Rectal smooth muscle tissue (tissue), 1 donor: ENCODE measurements at regions not wholly inside any gene's neighbourhood (a gene's known extent, or its start where the extent isn't known, plus 50 kb on each side); places are given as distances from the start of the nearest gene placed in this dataset.
"Not testable (repeated sequence)": the region's sequence is repeated elsewhere in the genome, so short reads cannot be mapped to it uniquely, and the experiment has no call there.

Experiments
- H3K27ac ChIP-seq: one replicate; pipeline ENCODE4 v1.7.0; 2013; ENCODE audit warnings: low read depth, low read length, inconsistent platforms
- H3K27me3 ChIP-seq: one replicate; pipeline ENCODE4 v1.7.0; 2013; ENCODE audit warnings: low read length; ENCODE audit not compliant: control insufficient read depth, insufficient read depth
- H3K36me3 ChIP-seq: one replicate; pipeline ENCODE4 v1.7.0; 2013; ENCODE audit warnings: low read length; ENCODE audit not compliant: control insufficient read depth, insufficient read depth
- H3K4me1 ChIP-seq: one replicate; pipeline ENCODE4 v1.7.0; 2013; ENCODE audit warnings: low read length; ENCODE audit not compliant: control insufficient read depth, insufficient read depth
- H3K4me3 ChIP-seq: one replicate; pipeline ENCODE4 v1.7.0; 2013; ENCODE audit warnings: low read length
- H3K9ac ChIP-seq: one replicate; pipeline ENCODE4 v1.7.0; 2013; ENCODE audit warnings: low read length

DNA sequence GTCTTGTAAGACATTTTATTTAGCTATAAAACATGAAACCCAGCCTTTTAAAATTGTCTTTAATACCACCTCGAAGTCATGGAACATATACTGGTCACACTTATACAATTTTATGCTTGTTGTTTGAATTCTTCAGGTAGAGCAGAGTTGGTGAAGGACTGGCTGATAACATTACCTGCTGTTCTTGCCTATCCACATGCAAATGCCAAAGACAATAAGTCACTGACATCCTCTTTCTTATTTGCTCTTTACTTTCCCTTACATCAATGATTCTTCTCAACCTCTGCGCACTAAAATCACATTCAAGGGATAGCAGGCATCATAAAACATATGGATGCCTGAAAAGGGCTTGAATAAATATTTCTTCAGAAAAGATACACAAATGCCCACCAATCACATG lies 392.5 kb upstream of the ATP11B start:
- Histone ChIP-seq H3K9ac (no peak overlapping the region), H3K4me3 (no peak overlapping the region), H3K27ac (no peak overlapping the region), H3K4me1 (no peaks in the 10 kb centered on the region), H3K36me3 (no peaks in the 10 kb centered on the region), H3K27me3 (no peaks in the 10 kb centered on the region)

DNA sequence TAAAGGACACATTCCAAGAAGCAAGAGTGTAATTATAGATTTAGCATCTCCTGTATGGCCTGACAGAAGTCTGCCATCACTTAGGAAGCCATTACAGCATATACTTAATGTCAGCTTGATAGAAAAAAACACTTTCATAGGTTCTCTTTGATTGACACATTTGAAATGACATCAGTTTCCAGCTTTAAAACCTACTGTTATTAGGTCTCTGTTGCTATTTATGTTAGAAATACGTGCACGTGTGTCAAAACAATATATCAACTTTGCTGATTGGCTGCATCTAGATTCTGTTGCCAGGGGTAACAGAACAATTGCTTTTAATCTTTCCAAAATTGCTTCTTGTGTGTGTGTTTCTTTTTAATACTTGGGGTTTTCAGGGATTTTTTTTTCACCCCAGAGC lies 389.3 kb upstream of the ATP11B start:
- H3K4me3 ChIP-seq, result no peak overlapping the region
- H3K27ac ChIP-seq, result no peak overlapping the region
- H3K9ac ChIP-seq, result no peak overlapping the region
- H3K4me1 ChIP-seq, result no peaks in the 10 kb centered on the region
- no peaks in the 10 kb centered on the region for H3K27me3 ChIP-seq
- no peaks in the 10 kb centered on the region for H3K36me3 ChIP-seq

DNA sequence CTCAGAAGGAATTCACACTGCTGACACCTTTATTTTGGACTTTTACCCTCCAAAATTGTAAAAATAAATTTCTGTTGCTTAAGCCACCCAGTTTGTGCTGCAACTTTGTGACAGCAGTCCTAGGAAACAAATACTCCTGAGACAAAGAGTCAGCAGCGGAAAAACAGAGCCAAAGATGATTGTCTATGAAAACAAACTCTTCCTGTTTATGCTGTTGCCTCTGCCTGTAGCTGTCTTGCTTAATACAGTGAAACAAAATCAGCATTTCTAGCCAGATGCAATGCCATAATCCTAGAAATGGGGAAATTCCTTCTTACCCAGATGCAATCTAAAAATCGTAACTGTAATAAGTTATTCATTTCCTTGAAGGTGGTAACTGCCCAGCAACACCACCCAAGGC lies 387.5 kb upstream of the ATP11B start:
- Histone ChIP-seq H3K4me3 (no peak overlapping the region), H3K27ac (no peak overlapping the region), H3K27me3 (no peaks in the 10 kb centered on the region), H3K4me1 (no peaks in the 10 kb centered on the region), H3K36me3 (no peaks in the 10 kb centered on the region), H3K9ac (no peak overlapping the region)

DNA sequence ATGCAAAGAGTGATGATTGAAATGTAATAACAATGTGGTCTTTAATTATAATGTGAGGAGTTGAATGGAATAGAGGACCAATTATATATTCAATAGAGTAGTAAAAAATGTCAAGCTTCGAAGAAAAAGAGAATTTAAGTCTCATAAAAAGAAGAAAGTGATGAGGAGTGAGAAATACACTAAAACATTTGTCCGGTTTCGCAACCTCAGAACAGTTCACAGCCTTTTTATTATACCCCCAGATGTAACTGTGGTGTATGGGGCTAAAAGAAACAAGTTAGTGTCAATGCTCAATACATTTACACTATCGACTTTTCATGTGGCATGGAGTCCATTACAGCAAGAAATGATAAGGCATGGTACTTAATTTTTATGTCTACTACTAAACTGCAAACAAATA lies 386.5 kb upstream of the ATP11B start:
- H3K27me3 ChIP-seq, result no peaks in the 10 kb centered on the region
- H3K4me3 ChIP-seq, result no peak overlapping the region
- H3K9ac ChIP-seq, result no peak overlapping the region
- H3K4me1 ChIP-seq, result no peaks in the 10 kb centered on the region
- H3K36me3 ChIP-seq, result no peaks in the 10 kb centered on the region
- no peak overlapping the region for H3K27ac ChIP-seq

DNA sequence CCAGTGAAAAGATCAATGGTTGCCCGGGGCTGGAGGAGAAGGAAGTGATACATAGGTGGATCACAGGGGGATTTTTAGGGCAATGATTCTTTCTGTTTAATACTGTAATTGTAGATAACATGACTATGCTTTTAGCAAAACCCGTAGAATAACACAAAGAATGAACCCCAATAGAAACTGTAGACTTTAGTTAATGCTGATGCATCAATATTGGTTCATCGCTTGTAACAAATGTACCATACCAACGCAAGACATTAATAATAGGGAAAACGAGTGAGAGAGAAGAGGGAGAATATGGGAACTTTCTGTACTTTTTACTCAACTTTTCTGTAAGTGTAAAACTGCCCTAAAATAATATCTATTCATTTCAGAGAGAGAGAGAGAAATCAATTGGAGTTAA lies 383.3 kb upstream of the ATP11B start:
- Histone ChIP-seq H3K27ac (no peak overlapping the region), H3K36me3 (no peaks in the 10 kb centered on the region), H3K4me3 (no peak overlapping the region), H3K9ac (no peak overlapping the region), H3K27me3 (no peaks in the 10 kb centered on the region), H3K4me1 (no peaks in the 10 kb centered on the region)

DNA sequence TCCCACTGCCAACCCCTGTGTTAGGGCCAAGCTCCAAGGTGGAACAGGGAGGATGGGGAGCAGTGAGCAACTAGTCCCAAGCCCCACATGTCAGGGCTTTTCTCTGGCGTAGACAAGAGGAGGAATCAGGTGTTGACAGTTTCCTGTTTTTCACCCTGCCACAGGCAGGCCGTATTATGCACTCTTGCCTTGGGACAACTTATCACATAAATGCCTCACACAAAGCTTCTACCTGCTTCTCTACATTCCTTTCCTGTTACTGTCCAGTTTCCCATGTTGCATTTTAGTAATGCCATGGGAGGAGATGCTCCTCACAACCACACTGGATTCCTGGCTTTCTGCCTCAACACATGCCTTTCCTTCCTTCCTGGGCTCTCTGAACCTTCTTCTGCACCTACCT lies 381.2 kb upstream of the ATP11B start:
- Histone ChIP-seq H3K27ac (no peak overlapping the region), H3K27me3 (no peaks in the 10 kb centered on the region), H3K4me3 (no peak overlapping the region), H3K9ac (no peak overlapping the region), H3K4me1 (no peaks in the 10 kb centered on the region), H3K36me3 (no peaks in the 10 kb centered on the region)

DNA sequence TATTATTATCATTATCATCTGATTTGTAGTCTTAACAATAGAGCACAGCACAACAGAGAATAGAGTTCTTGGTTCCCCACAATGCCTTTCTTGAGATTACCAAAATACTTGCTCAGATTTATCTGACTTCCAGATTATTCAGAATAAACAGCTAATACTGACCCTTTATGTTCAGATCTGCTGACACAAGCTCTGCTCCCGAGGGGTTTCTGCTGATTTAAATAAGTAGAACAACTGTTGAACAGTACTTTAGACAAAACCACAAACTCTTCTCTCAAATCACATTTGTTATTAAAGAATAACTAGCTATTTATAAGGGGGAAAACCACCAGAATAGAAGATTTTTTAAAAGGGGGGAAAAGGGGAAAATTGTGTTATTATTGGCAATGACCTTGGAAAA lies 380.2 kb upstream of the ATP11B start:
- no peak overlapping the region for H3K27ac ChIP-seq
- H3K27me3 ChIP-seq, result no peaks in the 10 kb centered on the region
- no peak overlapping the region for H3K9ac ChIP-seq
- peaks cover 2% of the 10 kb centered on the region for H3K36me3 ChIP-seq
- no peaks in the 10 kb centered on the region for H3K4me1 ChIP-seq
- H3K4me3 ChIP-seq, result no peak overlapping the region

DNA sequence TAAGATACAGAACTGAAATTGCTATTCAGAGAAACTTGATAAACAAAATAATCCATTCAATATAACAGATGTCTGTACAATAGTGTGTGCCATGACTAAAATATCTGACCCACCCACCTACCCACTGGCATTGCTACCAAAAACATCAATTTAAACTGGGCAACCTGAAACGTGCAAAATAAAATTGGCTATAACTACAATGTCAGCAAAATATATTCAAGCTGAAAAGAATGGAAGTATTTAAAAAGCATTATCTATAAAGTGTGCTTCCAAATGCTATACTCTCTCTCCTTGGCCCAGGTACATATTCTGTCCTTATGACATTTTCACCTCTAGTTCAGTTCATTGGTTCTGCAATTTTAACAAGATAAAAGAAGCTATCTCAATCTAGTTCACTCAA lies 379.6 kb upstream of the ATP11B start:
- Histone ChIP-seq H3K36me3 (peaks cover 2% of the 10 kb centered on the region), H3K4me3 (no peak overlapping the region), H3K4me1 (no peaks in the 10 kb centered on the region), H3K27me3 (no peaks in the 10 kb centered on the region), H3K27ac (no peak overlapping the region), H3K9ac (no peak overlapping the region)

DNA sequence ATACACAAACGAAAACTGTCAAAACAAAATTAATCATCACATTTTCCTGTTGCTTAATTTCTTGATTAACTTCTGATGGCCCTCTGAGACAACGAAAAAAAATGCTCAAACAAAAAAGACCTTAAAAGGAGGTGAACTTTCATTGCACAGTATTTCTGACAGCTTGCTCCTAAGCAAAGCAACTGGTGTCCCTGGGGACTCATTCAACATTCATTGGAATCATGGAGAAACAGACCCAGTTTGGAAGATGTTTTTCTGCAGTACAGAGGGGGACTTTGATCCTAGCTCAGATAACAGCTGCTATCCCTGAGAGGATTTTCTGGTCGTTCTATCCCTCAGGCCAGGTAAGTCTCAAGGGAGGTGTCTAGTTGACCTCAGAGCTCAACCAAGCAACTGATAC lies 378.7 kb upstream of the ATP11B start:
- Histone ChIP-seq H3K27ac (no peak overlapping the region), H3K9ac (no peak overlapping the region), H3K27me3 (no peaks in the 10 kb centered on the region), H3K4me1 (no peaks in the 10 kb centered on the region), H3K36me3 (peaks cover 2% of the 10 kb centered on the region), H3K4me3 (no peak overlapping the region)

DNA sequence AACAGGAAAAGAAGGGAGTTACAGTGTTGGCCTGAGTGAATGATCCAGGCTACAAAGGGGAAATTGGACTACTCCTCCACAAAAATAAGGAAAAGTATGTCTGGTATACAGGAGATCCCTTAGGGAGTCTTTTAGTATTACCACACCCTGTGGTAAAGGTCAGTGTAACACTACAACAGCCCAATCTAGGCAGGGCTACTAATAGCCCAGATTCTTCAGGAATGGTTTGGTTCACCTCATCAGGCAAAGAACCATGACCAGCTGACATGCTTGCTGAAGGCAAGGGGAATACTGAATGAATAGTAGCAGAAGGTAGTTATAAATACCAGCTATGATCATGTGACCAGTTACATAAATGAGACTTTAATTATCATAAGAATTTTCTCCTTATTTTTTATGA lies 372.6 kb upstream of the ATP11B start:
- Histone ChIP-seq H3K9ac (no peak overlapping the region), H3K4me1 (no peaks in the 10 kb centered on the region), H3K27me3 (no peaks in the 10 kb centered on the region), H3K4me3 (no peak overlapping the region), H3K27ac (no peak overlapping the region), H3K36me3 (peaks cover 2% of the 10 kb centered on the region)

DNA sequence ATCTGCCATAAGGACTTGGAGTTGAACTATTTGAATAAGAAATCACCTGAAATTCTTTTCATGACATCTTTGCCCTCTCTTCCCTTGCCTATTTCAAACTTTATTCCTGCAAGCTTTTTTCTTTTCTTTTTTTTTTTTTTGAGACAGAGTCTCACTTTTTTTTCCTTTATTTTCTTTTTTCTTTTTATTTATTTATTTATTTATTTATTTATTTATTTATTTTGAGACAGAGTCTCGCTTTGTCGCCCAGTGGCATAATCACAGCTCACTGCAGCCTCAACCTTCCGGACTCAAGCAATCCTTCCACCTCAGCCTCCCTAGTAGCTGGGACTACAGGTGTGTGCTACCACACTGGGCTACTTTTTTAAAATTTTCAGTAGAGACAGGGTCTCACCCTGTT lies 369.3 kb upstream of the ATP11B start:
- Histone ChIP-seq H3K36me3 (no peaks in the 10 kb centered on the region), H3K4me1 (no peaks in the 10 kb centered on the region), H3K9ac (no peak overlapping the region), H3K4me3 (no peak overlapping the region), H3K27me3 (no peaks in the 10 kb centered on the region), H3K27ac (no peak overlapping the region)

DNA sequence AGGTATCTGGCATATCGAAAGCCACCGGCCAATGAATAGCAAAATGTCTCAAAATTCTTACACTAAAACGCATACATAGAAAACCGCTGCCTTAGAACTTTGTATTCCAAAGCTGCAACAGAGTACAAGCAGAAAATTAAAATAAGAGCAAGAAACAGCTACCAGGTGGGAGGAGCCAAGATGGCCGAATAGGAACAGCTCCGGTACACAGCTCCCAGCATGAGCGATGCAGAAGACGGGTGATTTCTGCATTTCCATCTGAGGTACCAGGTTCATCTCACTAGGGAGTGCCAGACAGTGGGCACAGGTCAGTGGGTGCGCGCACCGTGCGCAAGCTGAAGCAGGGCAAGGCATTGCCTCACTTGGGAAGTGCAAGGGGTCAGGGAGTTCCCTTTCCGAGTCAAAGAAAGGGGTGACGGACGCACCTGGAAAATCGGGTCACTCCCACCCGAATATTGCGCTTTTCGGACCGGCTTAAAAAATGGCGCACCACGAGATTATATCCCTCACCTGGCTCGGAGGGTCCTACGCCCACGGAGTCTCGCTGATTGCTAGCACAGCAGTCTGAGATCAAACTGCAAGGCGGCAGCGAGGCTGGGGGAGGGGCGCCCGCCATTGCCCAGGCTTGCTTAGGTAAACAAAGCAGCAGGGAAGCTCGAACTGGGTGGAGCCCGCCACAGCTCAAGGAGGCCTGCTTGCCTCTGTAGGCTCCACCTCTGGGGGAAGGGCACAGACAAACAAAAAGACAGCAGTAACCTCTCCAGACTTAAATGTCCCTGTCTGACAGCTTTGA lies 367.2 kb upstream of the ATP11B start:
- H3K4me3 ChIP-seq, H3K27me3 ChIP-seq, H3K4me1 ChIP-seq, H3K36me3 ChIP-seq, H3K9ac ChIP-seq, H3K27ac ChIP-seq: not testable (repeated sequence)

DNA sequence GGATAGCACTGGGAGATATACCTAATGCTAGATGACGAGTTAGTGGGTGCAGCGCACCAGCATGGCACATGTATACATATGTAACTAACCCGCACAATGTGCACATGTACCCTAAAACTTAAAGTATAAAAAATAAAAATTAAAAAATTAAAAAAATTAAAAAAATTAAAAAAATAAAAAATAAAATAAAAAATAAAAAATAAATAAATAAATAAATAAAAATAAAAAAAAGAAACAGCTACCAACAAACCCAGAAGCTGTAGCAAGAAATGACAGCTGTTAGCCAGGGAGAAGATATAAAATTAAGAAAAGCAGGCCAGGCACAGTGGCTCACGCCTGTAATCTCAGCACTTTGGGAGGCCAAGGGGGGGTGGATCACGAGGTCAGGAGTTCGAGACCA lies 361.3 kb upstream of the ATP11B start:
- not testable (repeated sequence) for H3K27me3 ChIP-seq, H3K27ac ChIP-seq, H3K4me3 ChIP-seq, H3K4me1 ChIP-seq, H3K9ac ChIP-seq, H3K36me3 ChIP-seq
